HG02759 (cell line): ENCODE measurements at regions not wholly inside any gene's neighbourhood (a gene's known extent, or its start where the extent isn't known, plus 50 kb on each side); places are given as distances from the start of the nearest gene placed in this dataset.

ENCODE experiments used
- ATAC-seq: cut with Tn5 transposase; IDR thresholded peaks from one replicate; pipeline ENCODE4 v1.9.1; 2021; ENCODE audit warnings: mild to moderate bottlenecking, moderate library complexity; ENCODE audit not compliant: unreplicated experiment

- no peak for ATAC-seq
Measured at GRCh38 chr4:61041527-61041926, 158.6 kb upstream of the ADGRL3 start.

- ATAC-seq = no peak
Measured at GRCh38 chr4:61044837-61045236, 155.3 kb upstream of the ADGRL3 start.

- no peak for ATAC-seq
Measured at GRCh38 chr4:61049018-61049417, 151.1 kb upstream of the ADGRL3 start.

DNA sequence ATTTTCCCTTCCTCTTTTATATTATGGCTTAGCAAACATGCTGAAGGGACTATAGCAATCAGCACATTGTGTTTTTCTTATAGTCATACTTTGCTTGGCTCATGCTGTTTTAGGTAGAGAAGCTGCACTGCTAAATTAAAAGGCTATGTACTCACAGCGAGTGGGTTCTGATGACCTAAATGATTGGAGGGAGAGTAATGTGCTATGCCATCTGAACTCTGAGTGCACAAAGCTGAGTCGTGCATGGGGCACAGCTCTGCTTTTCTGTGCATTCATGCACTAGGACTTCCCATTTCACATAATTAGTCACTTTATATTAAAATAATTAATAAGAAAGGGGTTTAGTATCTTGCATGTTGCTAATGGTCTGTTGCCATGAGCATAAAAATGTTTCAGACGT is 132.7 kb upstream of the ADGRL3 start:
- no peak for ATAC-seq

DNA sequence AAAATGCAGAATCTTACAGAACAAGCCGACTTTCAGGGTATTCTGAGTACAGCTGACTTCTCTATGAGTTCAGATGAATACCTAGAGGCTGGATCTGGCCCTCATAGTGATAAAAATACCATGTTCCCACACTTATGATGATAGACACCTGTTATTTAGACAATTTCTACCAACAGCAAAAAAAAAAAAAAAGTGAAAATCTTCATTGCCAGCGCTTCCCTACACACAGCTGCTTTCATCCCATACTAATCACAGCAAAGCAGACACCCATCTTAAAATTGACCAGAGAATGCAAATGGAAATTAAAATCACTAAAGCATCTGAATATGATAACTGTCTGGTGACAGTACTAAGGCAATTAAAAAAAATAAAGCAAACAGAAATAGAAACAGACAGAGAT is 132.1 kb upstream of the ADGRL3 start:
- no peak for ATAC-seq

DNA sequence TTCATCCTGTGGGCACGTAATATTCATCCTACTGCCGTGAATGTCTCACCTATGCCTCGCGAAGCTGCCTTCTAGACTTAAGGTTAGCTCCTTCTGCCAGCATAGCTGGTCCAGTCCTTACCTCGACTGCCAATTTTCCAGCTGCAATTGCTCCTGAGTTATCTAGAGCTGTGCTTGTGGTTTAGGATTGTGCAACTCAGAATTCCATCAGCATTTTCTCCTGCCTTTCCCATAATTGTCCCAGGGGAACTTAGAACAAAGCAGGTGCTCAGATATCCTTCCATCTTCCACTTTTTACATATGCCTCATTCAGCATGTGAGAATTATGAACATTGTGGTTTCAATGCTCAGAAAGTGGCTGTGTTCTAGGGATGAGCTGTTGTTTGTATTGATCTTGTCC is 131.4 kb upstream of the ADGRL3 start:
- ATAC-seq = no peak

DNA sequence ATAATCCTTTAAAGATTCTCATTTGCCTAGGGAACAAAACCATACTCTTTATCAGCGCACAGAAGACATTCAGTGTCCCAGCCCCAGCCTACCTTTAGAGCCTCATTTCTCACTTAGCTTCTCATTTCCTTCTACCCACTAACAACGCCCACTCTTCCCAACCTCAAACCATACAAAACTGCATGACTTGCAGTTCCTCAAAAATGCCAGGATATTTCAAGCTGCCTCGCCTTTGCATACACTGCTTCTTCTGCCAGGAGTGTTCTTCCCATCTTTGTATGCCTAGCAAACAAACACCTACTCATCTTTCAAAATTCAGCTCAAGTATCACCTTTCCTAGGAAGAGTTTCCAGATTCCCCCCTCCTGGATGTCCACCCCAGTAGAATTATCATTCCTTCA is 129.9 kb upstream of the ADGRL3 start:
- no peak for ATAC-seq

DNA sequence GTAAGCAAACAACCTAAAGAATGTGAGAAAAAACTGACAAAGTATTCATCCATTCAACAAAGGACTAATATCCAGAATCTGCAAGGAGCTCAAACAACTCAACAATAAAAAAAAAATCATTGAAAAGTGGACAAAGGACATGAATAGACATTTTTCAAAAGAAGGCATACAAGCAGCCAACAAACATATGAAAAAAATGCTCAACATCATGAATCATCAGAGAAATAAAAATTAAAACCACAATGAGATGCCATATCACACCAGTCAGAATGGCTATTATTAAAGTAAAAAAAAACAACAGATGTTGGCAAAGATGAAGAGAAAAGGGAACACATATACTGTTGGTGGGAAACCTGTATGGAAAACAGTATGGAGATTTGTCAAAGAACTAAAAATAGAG is 120.7 kb upstream of the ADGRL3 start:
- ATAC-seq = no peak

DNA sequence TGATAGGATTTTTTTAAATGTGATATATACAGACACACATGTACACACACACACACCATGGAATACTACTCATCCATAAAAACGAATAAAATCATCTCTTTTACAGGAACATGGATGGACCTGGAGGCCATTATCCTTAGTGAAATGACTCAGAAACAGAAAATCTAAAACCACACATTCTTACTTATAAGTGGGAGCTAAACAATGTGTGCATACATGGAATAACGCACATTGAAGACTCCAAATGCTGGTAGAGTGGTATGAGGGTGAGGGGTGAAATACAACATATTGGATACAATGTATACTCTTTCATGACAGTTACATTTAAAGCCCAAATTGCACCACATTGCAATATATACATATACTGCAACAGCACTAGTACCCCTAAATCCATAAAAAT is 120.2 kb upstream of the ADGRL3 start:
- ATAC-seq = no peak

GRCh38 chr4:61085534-61085933 is 114.6 kb upstream of the ADGRL3 start:
- no peak for ATAC-seq

GRCh38 chr4:61086357-61086756 is 113.8 kb upstream of the ADGRL3 start:
- ATAC-seq = no peak

GRCh38 chr4:61086979-61087378 is 113.1 kb upstream of the ADGRL3 start:
- ATAC-seq = no peak

DNA sequence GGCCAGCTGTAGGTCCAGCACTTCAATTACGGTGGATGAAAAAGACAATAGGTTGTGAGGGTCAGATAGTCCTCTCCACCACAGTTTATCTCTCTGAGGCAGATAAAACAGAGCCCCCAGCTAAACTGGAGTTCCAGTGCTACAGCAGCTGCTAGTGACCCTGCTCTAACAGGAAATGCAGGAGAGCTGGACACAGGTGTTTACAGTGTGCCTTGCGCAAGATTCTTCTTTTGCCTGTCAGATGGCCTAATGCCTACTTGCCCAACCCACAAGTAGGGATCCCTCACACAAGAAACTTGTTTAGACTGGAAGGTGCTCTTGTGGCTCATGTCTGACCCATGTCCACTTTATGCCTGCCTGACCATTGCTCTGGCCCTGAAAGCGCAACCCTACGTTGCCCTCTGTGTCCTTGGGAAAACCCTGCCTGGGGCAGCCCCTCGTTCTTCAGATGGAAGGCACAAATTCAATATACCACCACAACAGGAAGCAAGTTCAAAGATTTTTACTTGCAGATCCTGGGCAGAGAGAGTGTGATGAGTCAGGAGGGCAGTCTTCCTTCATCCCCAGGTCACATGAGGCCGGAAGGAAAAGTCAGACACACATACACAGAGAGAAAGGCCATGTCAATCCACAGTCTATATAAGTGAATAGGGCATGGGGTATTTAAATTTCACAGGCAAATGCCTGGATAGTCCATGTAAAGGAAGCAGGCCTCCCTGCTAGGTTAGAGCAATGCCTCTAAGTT is 105.1 kb upstream of the ADGRL3 start:
- ATAC-seq = no peak

- ATAC-seq = no peak
Measured at GRCh38 chr4:61128682-61129081, 71.4 kb upstream of the ADGRL3 start.

- no peak for ATAC-seq
Measured at GRCh38 chr4:61129971-61130370, 70.2 kb upstream of the ADGRL3 start.

DNA sequence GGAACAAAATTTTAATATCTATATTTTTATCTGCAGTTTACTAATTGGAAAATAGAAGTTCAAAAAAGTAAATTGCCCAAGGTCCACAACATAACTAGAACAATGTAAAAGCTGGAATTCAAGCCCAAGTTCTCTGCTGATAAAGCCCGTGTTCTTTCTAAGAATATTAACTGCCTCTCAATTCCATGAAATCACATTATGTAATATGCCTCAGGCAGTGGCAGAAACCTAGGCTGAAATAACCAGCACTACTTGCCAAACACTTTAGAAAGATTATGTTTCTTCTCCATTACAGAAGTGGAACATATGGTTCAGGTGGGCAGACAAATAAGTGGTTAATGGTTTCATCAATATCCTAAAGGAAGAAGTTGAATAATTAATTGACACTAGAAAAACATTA is 56.7 kb upstream of the ADGRL3 start:
- no peak for ATAC-seq

DNA sequence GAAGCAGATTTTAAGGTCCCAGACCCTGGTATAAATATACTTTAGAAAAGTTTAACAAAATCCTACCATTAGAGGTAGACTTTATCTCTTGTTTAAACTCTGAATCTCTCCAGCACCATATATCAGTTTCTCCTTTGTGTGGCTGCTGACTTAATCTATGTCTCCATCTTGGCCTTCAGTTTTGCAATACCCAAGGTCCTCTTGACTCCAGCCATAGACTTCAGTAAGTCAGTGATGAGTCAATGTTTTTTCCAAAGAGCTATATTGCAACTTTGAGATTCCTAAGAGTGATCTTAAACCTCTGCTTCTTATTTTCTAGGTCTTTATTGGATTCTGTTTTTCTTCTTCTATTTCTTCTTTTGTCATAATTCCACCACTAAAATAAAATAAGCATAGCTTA is 50.8 kb upstream of the ADGRL3 start:
- no peak for ATAC-seq
